GM12878 (cell line): ENCODE measurements at regions not wholly inside any gene's neighbourhood (a gene's known extent, or its start where the extent isn't known, plus 50 kb on each side); places are given as distances from the start of the nearest gene placed in this dataset.

Source experiments
- ATAC-seq: fragments of 200-7000 bp; cut with Tn5 transposase; 3 replicates; pipeline ENCODE4 v1.9.1; 2020; ENCODE audit warnings: mild to moderate bottlenecking, moderate library complexity
- BruUV-seq: library from RNA; stranded (reverse); fragments of 400-500 nt; replicated peaks from 2 replicates; lab custom pipeline; 2021; lab: Mats Ljungman, UMichigan
- CTCF ChIA-PET: fragments of 300-600 bp; sonication (Branson Sonifier 250); formaldehyde crosslinking; extraction: SDS; loops from one replicate; lab custom pipeline; 2021; ENCODE audit warnings: inconsistent platforms; lab: Yijun Ruan, JAX
- POLR2A ChIA-PET: fragments of 350-600 bp; formaldehyde crosslinking; extraction: SDS; loops from one replicate; lab custom pipeline; 2021; ENCODE audit warnings: inconsistent platforms; lab: Charles Lee
- RAD21 ChIA-PET: fragments of 300-600 bp; sonication (Branson Sonifier 250); formaldehyde crosslinking; loops from one replicate; lab custom pipeline; 2023; ENCODE audit warnings: antibody characterized with exemption; ENCODE audit not compliant: unreplicated experiment; lab: Charles Lee
- SMC1A ChIA-PET: fragments of 300-600 bp; sonication (Branson Sonifier 250); formaldehyde crosslinking; loops from one replicate; lab custom pipeline; 2023; ENCODE audit not compliant: unreplicated experiment, uncharacterized antibody; lab: Charles Lee
- DNase-seq: peaks from one replicate; pipeline ENCODE4 v3.0.0-alpha.2; 2011; ENCODE audit warnings: low read depth, low spot score
- FAIRE-seq: peaks from 3 replicates; lab custom pipeline; 2011; peaks lifted over from hg19 to GRCh38; lab: Jason Lieb, UNC
- H2AFZ ChIP-seq: 2 replicates; pipeline ENCODE4 v1.6.0; 2011; ENCODE audit warnings: low read depth, low read length, control low read depth; ENCODE audit not compliant: control insufficient read depth
- H3K27ac ChIP-seq: 2 replicates; pipeline ENCODE4 v1.5.1; 2011; ENCODE audit warnings: control low read depth; ENCODE audit not compliant: control insufficient read depth, insufficient read depth
- H3K27me3 ChIP-seq, 2 experiments: replicated peaks in 1 of 2; 2 replicates each; pipeline versions ENCODE4 v1.6.0 to v1.6.1; 2011; ENCODE audit warnings: low read length in 1 of 2; ENCODE audit not compliant: control insufficient read depth in 2 of 2, insufficient read depth in 2 of 2
- H3K36me3 ChIP-seq, 2 experiments: 2 replicates each; pipeline ENCODE4 v1.5.1; 2011; ENCODE audit warnings: low read length in 1 of 2; ENCODE audit not compliant: control insufficient read depth in 2 of 2, insufficient read depth in 2 of 2
- H3K4me1 ChIP-seq: 2 replicates; pipeline ENCODE4 v1.6.1; 2011; ENCODE audit warnings: mild to moderate bottlenecking, low read length, moderate library complexity, mixed read lengths; ENCODE audit not compliant: control insufficient read depth, insufficient read depth
- H3K4me2 ChIP-seq: 2 replicates; pipeline ENCODE4 v1.6.0; 2011; ENCODE audit warnings: control low read depth; ENCODE audit not compliant: control insufficient read depth, insufficient read depth
- H3K4me3 ChIP-seq: fragments of 200-600 bp; sonication (generic); 2 replicates; pipeline ENCODE4 v1.5.1; 2016
- H3K79me2 ChIP-seq: 2 replicates; pipeline ENCODE4 v1.6.0; 2011; ENCODE audit warnings: low read length; ENCODE audit not compliant: control insufficient read depth, insufficient read depth
- H3K9ac ChIP-seq: 2 replicates; pipeline ENCODE4 v1.8.0; 2011; ENCODE audit warnings: low read length, control low read depth, mixed read lengths; ENCODE audit not compliant: control insufficient read depth, insufficient read depth
- H3K9me3 ChIP-seq: replicated peaks from 3 replicates; pipeline ENCODE4 v1.5.1; 2011; ENCODE audit warnings: mild to moderate bottlenecking, low read length; ENCODE audit not compliant: control insufficient read depth, insufficient read depth
- H4K20me1 ChIP-seq: 2 replicates; pipeline ENCODE4 v1.6.0; 2011; ENCODE audit not compliant: control insufficient read depth, insufficient read depth
- CBFB ChIP-seq: IDR thresholded peaks from 2 replicates; pipeline ENCODE4 v1.6.1; 2016; ENCODE audit warnings: antibody characterized with exemption, low read depth
- EZH2 ChIP-seq: IDR thresholded peaks from 2 replicates; pipeline ENCODE4 v1.6.1; 2012; ENCODE audit warnings: low read depth, mild to moderate bottlenecking, control low read depth, inconsistent platforms, low read length, borderline replicate concordance; ENCODE audit not compliant: control insufficient read depth
- HDAC6 ChIP-seq: fragments of 200-600 bp; sonication (generic); IDR thresholded peaks from one replicate; pipeline ENCODE4 v1.8.0; 2017; ENCODE audit warnings: antibody characterized with exemption; ENCODE audit not compliant: unreplicated experiment
- NFIC ChIP-seq: IDR thresholded peaks from 2 replicates; pipeline ENCODE4 v1.6.1; 2012; ENCODE audit warnings: low read depth, mild to moderate bottlenecking, inconsistent platforms, low read length, moderate library complexity
- POLR2AphosphoS2 ChIP-seq: IDR thresholded peaks from 2 replicates; pipeline ENCODE4 v1.6.1; 2011; ENCODE audit warnings: low read depth, mild to moderate bottlenecking, low read length, improper control_type of control experiment, moderate library complexity
- RUNX3 ChIP-seq: IDR thresholded peaks from 2 replicates; pipeline ENCODE4 v1.6.1; 2012; ENCODE audit warnings: low read length, inconsistent platforms
- SUPT20H ChIP-seq: IDR thresholded peaks from 2 replicates; pipeline ENCODE4 v1.6.1; 2011; ENCODE audit warnings: low read depth, mild to moderate bottlenecking, low read length, moderate library complexity, borderline replicate concordance; ENCODE audit not compliant: control insufficient read depth
- YY1 ChIP-seq: IDR thresholded peaks from 2 replicates; pipeline ENCODE4 v1.6.1; 2011; ENCODE audit warnings: low read depth, mild to moderate bottlenecking, low read length
- ZNF384 ChIP-seq: IDR thresholded peaks from 2 replicates; pipeline ENCODE4 v1.6.1; 2012; ENCODE audit warnings: low read depth, mild to moderate bottlenecking, low read length, improper control_type of control experiment, borderline replicate concordance
- WGBS: methylation state at CpG from one replicate; pipeline ENCODE4 v1.1.6; 2016; ENCODE audit warnings: low lambda C conversion rate; ENCODE audit not compliant: insufficient replicate concordance, insufficient coverage; ENCODE audit errors: missing lambda C conversion rate; 5-methylcytosine and 5-hydroxymethylcytosine counted together
- in situ Hi-C: fragments of 300-500 bp; cut with MboI; formaldehyde crosslinking; loops from 9 replicates; pipeline ENCODE4 v1.14.3; 2018; ENCODE audit warnings: mixed read lengths
- intact Hi-C: fragments of 100-400 bp; cut with micrococcal nuclease; formaldehyde crosslinking; loops from one replicate; pipeline ENCODE4 v1.14.2; 2022; ENCODE audit not compliant: unreplicated experiment
- TF ChIP-seq, protein P1 (sequence below): fragments of 450-650 bp; IDR thresholded peaks from 2 replicates; pipeline ENCODE4 v1.6.1; 2017; ENCODE audit warnings: mild to moderate bottlenecking, low read depth, inconsistent platforms; ENCODE audit not compliant: poor library complexity, severe bottlenecking
- TF ChIP-seq, protein P2 (sequence below): fragments of 450-650 bp; IDR thresholded peaks from 2 replicates; pipeline ENCODE4 v1.6.1; 2017; ENCODE audit warnings: low read depth, mild to moderate bottlenecking, moderate library complexity
- TF ChIP-seq, protein P3 (sequence below): IDR thresholded peaks from 2 replicates; pipeline ENCODE4 v1.6.1; 2012; ENCODE audit warnings: improper control_type of control experiment, low read depth, low read length; ENCODE audit not compliant: insufficient replicate concordance

DNA sequence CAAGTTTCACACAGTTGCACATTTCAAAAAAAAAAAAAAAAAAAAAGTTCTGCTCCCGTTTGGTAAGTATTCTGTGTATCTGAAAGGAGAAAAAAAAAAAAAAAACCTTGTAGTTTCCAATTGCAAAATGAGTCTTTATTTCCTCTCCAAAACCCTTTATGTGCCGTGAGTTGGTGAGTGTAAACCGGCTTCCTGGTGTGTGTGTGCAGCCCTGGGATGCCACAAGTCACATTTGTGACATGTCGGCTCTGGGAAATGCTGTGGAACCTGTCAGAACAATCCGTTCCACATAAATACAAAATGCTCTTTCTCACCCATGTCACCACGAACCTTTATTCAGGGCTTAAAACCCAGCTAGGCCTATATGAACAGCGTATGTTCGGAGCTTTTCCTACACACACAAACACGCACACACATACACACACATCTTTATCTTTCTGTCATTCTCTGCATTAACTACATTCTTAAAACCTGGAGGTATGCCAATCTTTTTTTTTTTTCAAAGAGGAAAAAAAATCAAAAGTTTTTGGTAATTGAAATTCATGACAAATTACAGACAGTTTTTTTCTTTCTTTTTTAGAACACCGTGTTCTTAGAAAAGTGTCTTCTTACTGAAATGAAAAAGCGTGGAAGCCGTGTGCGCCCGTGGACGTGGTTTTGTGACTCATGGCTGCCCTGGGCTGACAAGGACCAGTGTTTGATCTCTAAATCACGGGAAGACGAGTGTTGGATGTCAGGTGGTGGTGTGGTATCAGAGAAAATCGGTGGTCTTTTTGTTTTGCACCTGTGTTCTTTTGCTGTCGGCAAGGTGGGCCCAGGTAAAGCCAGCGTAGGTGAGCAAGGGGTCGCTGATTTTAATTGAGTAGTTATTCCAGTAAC lies 612.0 kb downstream of the VRK1 start:
- 34% methylated on average over 20 of the region's 21 CpGs for WGBS
- SMC1A ChIA-PET, result interaction anchor here (0.7 to 8.7 kb wide), 16 partner anchors 12 to 164 kb away, joined by 3 to 115 read pairs (median 4); no protein-coding TSS in a partner anchor
- no peak overlapping the region for H2AFZ ChIP-seq
- H3K9me3 ChIP-seq, result no peaks in the 10 kb centered on the region
- peaks cover 13% of the 10 kb centered on the region for H3K4me1 ChIP-seq
- H3K27ac ChIP-seq, result peak overlapping the region; percentile 68
- H3K36me3 ChIP-seq, result no peaks in the 10 kb centered on the region
- intact Hi-C loops, result loop anchor here (2.0 to 10.0 kb wide), 2 partner anchors 26 to 224 kb away; no protein-coding TSS in a partner anchor
- ATAC-seq, result peak; percentile 40
- H4K20me1 ChIP-seq, result no peaks in the 10 kb centered on the region
- POLR2A ChIA-PET, result interaction anchor here (0.7 to 2.1 kb wide), 8 partner anchors 22 to 107 kb away, joined by 3 to 15 read pairs (median 4); no protein-coding TSS in a partner anchor
- in situ Hi-C loops, result no loop called here
- H3K79me2 ChIP-seq, result no peaks in the 10 kb centered on the region
- peak overlapping the region; percentile 55; the same call in 1 of the 2 replicates for H3K4me2 ChIP-seq
- BruUV-seq, result TSS peak; percentile 71
- CTCF ChIA-PET, result interaction anchor here (0.5 to 1.4 kb wide), 6 partner anchors 22 to 119 kb away, joined by 3 to 5 read pairs (median 3); no protein-coding TSS in a partner anchor
- H3K4me3 ChIP-seq, result no peak overlapping the region
- DNase-seq, result peak; percentile 27
- H3K9ac ChIP-seq, result no peak overlapping the region; the same call in 1 of the 2 replicates
- no peaks in the 10 kb centered on the region for H3K27me3 ChIP-seq
- RAD21 ChIA-PET, result interaction anchor here (0.5 to 5.9 kb wide), 17 partner anchors 12 to 226 kb away, joined by 3 to 83 read pairs (median 4); no protein-coding TSS in a partner anchor
- FAIRE-seq, result peak; percentile 49
- TF ChIP-seq, protein P1, sequence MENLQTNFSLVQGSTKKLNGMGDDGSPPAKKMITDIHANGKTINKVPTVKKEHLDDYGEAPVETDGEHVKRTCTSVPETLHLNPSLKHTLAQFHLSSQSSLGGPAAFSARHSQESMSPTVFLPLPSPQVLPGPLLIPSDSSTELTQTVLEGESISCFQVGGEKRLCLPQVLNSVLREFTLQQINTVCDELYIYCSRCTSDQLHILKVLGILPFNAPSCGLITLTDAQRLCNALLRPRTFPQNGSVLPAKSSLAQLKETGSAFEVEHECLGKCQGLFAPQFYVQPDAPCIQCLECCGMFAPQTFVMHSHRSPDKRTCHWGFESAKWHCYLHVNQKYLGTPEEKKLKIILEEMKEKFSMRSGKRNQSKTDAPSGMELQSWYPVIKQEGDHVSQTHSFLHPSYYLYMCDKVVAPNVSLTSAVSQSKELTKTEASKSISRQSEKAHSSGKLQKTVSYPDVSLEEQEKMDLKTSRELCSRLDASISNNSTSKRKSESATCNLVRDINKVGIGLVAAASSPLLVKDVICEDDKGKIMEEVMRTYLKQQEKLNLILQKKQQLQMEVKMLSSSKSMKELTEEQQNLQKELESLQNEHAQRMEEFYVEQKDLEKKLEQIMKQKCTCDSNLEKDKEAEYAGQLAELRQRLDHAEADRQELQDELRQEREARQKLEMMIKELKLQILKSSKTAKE, result peak; percentile 43
- TF ChIP-seq POLR2AphosphoS2 (no peak), SUPT20H (no peak), NFIC (peak; percentile 85; the same call in 1 of the 2 replicates), EZH2 (no peak), ZNF384 (peak; percentile 91), YY1 (no peak), CBFB (0 out of 2 replicates have a peak, but pooled peaks have one; percentile 19), RUNX3 (peak; percentile 45; the same call in 1 of the 2 replicates), HDAC6 (no peak)
- TF ChIP-seq, protein P2, sequence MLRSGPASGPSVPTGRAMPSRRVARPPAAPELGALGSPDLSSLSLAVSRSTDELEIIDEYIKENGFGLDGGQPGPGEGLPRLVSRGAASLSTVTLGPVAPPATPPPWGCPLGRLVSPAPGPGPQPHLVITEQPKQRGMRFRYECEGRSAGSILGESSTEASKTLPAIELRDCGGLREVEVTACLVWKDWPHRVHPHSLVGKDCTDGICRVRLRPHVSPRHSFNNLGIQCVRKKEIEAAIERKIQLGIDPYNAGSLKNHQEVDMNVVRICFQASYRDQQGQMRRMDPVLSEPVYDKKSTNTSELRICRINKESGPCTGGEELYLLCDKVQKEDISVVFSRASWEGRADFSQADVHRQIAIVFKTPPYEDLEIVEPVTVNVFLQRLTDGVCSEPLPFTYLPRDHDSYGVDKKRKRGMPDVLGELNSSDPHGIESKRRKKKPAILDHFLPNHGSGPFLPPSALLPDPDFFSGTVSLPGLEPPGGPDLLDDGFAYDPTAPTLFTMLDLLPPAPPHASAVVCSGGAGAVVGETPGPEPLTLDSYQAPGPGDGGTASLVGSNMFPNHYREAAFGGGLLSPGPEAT, result 0 out of 2 replicates have a peak, but pooled peaks have one; percentile 41
- TF ChIP-seq, protein P3, sequence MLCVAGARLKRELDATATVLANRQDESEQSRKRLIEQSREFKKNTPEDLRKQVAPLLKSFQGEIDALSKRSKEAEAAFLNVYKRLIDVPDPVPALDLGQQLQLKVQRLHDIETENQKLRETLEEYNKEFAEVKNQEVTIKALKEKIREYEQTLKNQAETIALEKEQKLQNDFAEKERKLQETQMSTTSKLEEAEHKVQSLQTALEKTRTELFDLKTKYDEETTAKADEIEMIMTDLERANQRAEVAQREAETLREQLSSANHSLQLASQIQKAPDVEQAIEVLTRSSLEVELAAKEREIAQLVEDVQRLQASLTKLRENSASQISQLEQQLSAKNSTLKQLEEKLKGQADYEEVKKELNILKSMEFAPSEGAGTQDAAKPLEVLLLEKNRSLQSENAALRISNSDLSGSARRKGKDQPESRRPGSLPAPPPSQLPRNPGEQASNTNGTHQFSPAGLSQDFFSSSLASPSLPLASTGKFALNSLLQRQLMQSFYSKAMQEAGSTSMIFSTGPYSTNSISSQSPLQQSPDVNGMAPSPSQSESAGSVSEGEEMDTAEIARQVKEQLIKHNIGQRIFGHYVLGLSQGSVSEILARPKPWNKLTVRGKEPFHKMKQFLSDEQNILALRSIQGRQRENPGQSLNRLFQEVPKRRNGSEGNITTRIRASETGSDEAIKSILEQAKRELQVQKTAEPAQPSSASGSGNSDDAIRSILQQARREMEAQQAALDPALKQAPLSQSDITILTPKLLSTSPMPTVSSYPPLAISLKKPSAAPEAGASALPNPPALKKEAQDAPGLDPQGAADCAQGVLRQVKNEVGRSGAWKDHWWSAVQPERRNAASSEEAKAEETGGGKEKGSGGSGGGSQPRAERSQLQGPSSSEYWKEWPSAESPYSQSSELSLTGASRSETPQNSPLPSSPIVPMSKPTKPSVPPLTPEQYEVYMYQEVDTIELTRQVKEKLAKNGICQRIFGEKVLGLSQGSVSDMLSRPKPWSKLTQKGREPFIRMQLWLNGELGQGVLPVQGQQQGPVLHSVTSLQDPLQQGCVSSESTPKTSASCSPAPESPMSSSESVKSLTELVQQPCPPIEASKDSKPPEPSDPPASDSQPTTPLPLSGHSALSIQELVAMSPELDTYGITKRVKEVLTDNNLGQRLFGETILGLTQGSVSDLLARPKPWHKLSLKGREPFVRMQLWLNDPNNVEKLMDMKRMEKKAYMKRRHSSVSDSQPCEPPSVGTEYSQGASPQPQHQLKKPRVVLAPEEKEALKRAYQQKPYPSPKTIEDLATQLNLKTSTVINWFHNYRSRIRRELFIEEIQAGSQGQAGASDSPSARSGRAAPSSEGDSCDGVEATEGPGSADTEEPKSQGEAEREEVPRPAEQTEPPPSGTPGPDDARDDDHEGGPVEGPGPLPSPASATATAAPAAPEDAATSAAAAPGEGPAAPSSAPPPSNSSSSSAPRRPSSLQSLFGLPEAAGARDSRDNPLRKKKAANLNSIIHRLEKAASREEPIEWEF, result peak; percentile 26
